RWPE2 (cell line): ENCODE measurements at regions not wholly inside any gene's neighbourhood (a gene's known extent, or its start where the extent isn't known, plus 50 kb on each side); places are given as distances from the start of the nearest gene placed in this dataset.
A peak's percentile ranks its signal among the peaks of the same experiment; 100 is the strongest.

ENCODE experiments used
- ATAC-seq: fragments of 200-7000 bp; cut with Tn5 transposase; 3 replicates; pipeline ENCODE4 v1.9.1; 2021; ENCODE audit warnings: low read depth
- DNase-seq: peaks from one replicate; pipeline ENCODE4 v3.0.0-alpha.2; 2020; ENCODE audit warnings: low spot score
- H3K27ac ChIP-seq: fragments of 450-650 bp; 2 replicates; pipeline ENCODE4 v1.5.1; 2017; ENCODE audit warnings: mild to moderate bottlenecking; ENCODE audit not compliant: poor library complexity, severe bottlenecking
- H3K27me3 ChIP-seq: fragments of 250-450 bp; sonication (Bioruptor Pico); 2 replicates; pipeline ENCODE4 v1.5.1; 2021; ENCODE audit warnings: mild to moderate bottlenecking, moderate library complexity; ENCODE audit not compliant: insufficient read depth, poor library complexity, severe bottlenecking
- H3K36me3 ChIP-seq: fragments of 250-450 bp; sonication (Bioruptor Pico); 2 replicates; pipeline ENCODE4 v1.5.1; 2020; ENCODE audit warnings: low read depth, mild to moderate bottlenecking, moderate library complexity
- H3K4me1 ChIP-seq: fragments of 250-450 bp; sonication (Bioruptor Pico); 2 replicates; pipeline ENCODE4 v1.5.1; 2021; ENCODE audit warnings: mild to moderate bottlenecking, moderate library complexity; ENCODE audit not compliant: insufficient read depth, poor library complexity, severe bottlenecking
- H3K4me3 ChIP-seq: fragments of 250-450 bp; sonication (Bioruptor Pico); 2 replicates; pipeline ENCODE4 v1.5.1; 2021; ENCODE audit warnings: mild to moderate bottlenecking, moderate library complexity; ENCODE audit not compliant: severe bottlenecking
- H3K9me3 ChIP-seq: fragments of 250-450 bp; sonication (Bioruptor Pico); 2 replicates; pipeline ENCODE4 v1.5.1; 2021; ENCODE audit warnings: mild to moderate bottlenecking, moderate library complexity; ENCODE audit not compliant: severe bottlenecking
- CTCF ChIP-seq: fragments of 450-650 bp; IDR thresholded peaks from one replicate; pipeline ENCODE4 v1.5.1; 2017; ENCODE audit warnings: mild to moderate bottlenecking, moderate library complexity; ENCODE audit not compliant: poor library complexity, severe bottlenecking

GRCh38 chr10:121281576-121281975 lies 316.7 kb downstream of the FGFR2 start:
- Histone ChIP-seq H3K27ac (no peak overlapping the region), H3K36me3 (no peaks in the 10 kb centered on the region), H3K4me1 (no peaks in the 10 kb centered on the region), H3K9me3 (no peaks in the 10 kb centered on the region), H3K4me3 (no peak overlapping the region), H3K27me3 (no peaks in the 10 kb centered on the region)
- no peak for TF ChIP-seq CTCF
- ATAC-seq: peak; percentile 44; the same call in 2 of the 3 replicates
- no peak for DNase-seq

GRCh38 chr10:121282264-121282663 lies 316.0 kb downstream of the FGFR2 start:
- no peak for DNase-seq
- TF ChIP-seq CTCF: no peak
- ATAC-seq: no peak

GRCh38 chr10:121282797-121283515 lies 315.3 kb downstream of the FGFR2 start:
- ATAC-seq (no peak), DNase-seq (no peak)
- TF ChIP-seq CTCF: no peak

More at GRCh38 chr10:121282264-121282663, 316.0 kb downstream of the FGFR2 start:
- Histone ChIP-seq H3K36me3 (no peaks in the 10 kb centered on the region), H3K9me3 (no peaks in the 10 kb centered on the region), H3K27ac (no peak overlapping the region), H3K4me1 (no peaks in the 10 kb centered on the region), H3K4me3 (no peak overlapping the region), H3K27me3 (no peaks in the 10 kb centered on the region)

GRCh38 chr10:121284936-121285335 lies 313.3 kb downstream of the FGFR2 start:
- no peaks in the 10 kb centered on the region for H3K27me3 ChIP-seq
- ATAC-seq: no peak
- no peaks in the 10 kb centered on the region for H3K9me3 ChIP-seq
- peaks cover 3% of the 10 kb centered on the region for H3K4me1 ChIP-seq
- no peak for TF ChIP-seq CTCF
- no peak for DNase-seq
- H3K4me3 ChIP-seq: no peak overlapping the region
- no peak overlapping the region for H3K27ac ChIP-seq
- H3K36me3 ChIP-seq: no peaks in the 10 kb centered on the region

More at GRCh38 chr10:121282797-121283515, 315.3 kb downstream of the FGFR2 start:
- H3K9me3 ChIP-seq: no peaks in the 10 kb centered on the region
- no peaks in the 10 kb centered on the region for H3K36me3 ChIP-seq
- no peaks in the 10 kb centered on the region for H3K27me3 ChIP-seq
- no peak overlapping the region for H3K4me3 ChIP-seq
- H3K27ac ChIP-seq: no peak overlapping the region
- peaks cover 3% of the 10 kb centered on the region for H3K4me1 ChIP-seq
